Common myeloid progenitor, CD34-positive (primary cell): ENCODE measurements at regions not wholly inside any gene's neighbourhood (a gene's known extent, or its start where the extent isn't known, plus 50 kb on each side); places are given as distances from the start of the nearest gene placed in this dataset.
"Not testable (repeated sequence)": the region's sequence is repeated elsewhere in the genome, so short reads cannot be mapped to it uniquely, and the experiment has no call there.

Experiments
- CTCF ChIA-PET: fragments of 350-600 bp; sonication (Branson Sonifier 250); formaldehyde crosslinking; loops from one replicate; lab custom pipeline; 2021; ENCODE audit warnings: antibody characterized with exemption; lab: Charles Lee
- POLR2A ChIA-PET: fragments of 350-600 bp; sonication (Branson Sonifier 250); formaldehyde crosslinking; loops from one replicate; lab custom pipeline; 2021; ENCODE audit warnings: antibody characterized with exemption; lab: Charles Lee
- DNase-seq, 3 donors: peaks; one replicate each; pipeline versions ENCODE4 v3.0.0 to v3.0.0-alpha.2; 2013
- H3K27ac ChIP-seq, 2 experiments: 1 replicate in 1 of 2; 2 replicates in 1 of 2; pipeline ENCODE4 v1.7.0; 2013; ENCODE audit warnings: inconsistent platforms in 2 of 2, low read length in 2 of 2, mild to moderate bottlenecking in 2 of 2, low read depth in 1 of 2, moderate library complexity in 1 of 2; ENCODE audit not compliant: severe bottlenecking in 2 of 2, insufficient read depth in 1 of 2, poor library complexity in 1 of 2
- H3K27me3 ChIP-seq, 5 experiments: replicated peaks in 2 of 5; 1 replicate in 3 of 5; 2 replicates in 2 of 5; pipeline versions ENCODE4 v1.6.1 to v1.7.0; 2013; ENCODE audit warnings: low read length in 4 of 5, mild to moderate bottlenecking in 2 of 5, moderate library complexity in 2 of 5, inconsistent platforms in 1 of 5; ENCODE audit not compliant: insufficient read depth in 5 of 5, control insufficient read depth in 4 of 5
- H3K36me3 ChIP-seq, 4 experiments: 1 replicate in 2 of 4; 2 replicates in 2 of 4; pipeline versions ENCODE4 v1.6.1 to v1.7.0; 2013; ENCODE audit warnings: low read length in 3 of 4, control low read depth in 1 of 4, mild to moderate bottlenecking in 1 of 4; ENCODE audit not compliant: control insufficient read depth in 4 of 4, insufficient read depth in 4 of 4
- H3K4me1 ChIP-seq, 4 experiments: 1 replicate in 3 of 4; 2 replicates in 1 of 4; pipeline versions ENCODE4 v1.6.1 to v1.7.1; 2013; ENCODE audit warnings: low read length in 3 of 4, mild to moderate bottlenecking in 3 of 4, control low read depth in 1 of 4, inconsistent platforms in 1 of 4, moderate library complexity in 1 of 4; ENCODE audit not compliant: control insufficient read depth in 4 of 4, insufficient read depth in 4 of 4; ENCODE audit errors: control extremely low read depth in 1 of 4
- H3K4me3 ChIP-seq, 7 experiments: 1 replicate in 4 of 7; 2 replicates in 3 of 7; pipeline versions ENCODE4 v1.5.1 to v1.7.0; 2013; ENCODE audit warnings: mild to moderate bottlenecking in 7 of 7, low read length in 6 of 7, moderate library complexity in 6 of 7, inconsistent platforms in 2 of 7, low read depth in 2 of 7, control low read depth in 1 of 7; ENCODE audit not compliant: insufficient read depth in 4 of 7, control insufficient read depth in 1 of 7; ENCODE audit errors: extremely low read depth in 1 of 7
- H3K9me3 ChIP-seq, 5 experiments: 1 replicate in 4 of 5; 2 replicates in 1 of 5; pipeline versions ENCODE4 v1.6.1 to v1.7.1; 2013; ENCODE audit warnings: low read length in 4 of 5, mild to moderate bottlenecking in 2 of 5, inconsistent platforms in 1 of 5, low read depth in 1 of 5, moderate library complexity in 1 of 5; ENCODE audit not compliant: control insufficient read depth in 4 of 5, insufficient read depth in 2 of 5; ENCODE audit errors: control extremely low read depth in 1 of 5
- WGBS: methylation state at CpG from one replicate; pipeline ENCODE4 v1.1.5; 2013; ENCODE audit not compliant: insufficient coverage; 5-methylcytosine and 5-hydroxymethylcytosine counted together

DNA sequence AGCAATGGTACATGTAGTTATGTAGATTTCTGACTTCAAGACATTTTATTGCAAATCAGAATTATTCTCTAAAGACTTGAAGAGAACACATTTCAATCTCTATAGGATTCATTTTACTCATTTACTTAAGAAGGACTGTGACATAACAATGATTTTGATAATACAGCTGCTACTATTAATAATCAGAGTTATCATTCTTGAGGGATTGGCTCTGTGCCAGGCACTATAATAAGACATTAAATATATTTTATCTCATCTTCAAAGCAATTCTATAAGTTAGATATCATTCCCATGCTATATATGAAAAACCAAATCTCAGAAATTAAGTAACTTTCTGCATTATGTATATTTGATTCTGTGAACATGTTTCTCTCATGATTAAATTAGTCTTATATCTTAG, 103.7 kb upstream of the CALCR start:
- CTCF ChIA-PET = no interaction called here
- POLR2A ChIA-PET = no interaction called here
- no peaks in the 10 kb centered on the region for H3K27me3 ChIP-seq
- DNase-seq = no peak
- H3K4me3 ChIP-seq = no peak overlapping the region
- H3K4me1 ChIP-seq = no peaks in the 10 kb centered on the region
- no peak overlapping the region for H3K27ac ChIP-seq
- no peaks in the 10 kb centered on the region for H3K36me3 ChIP-seq
- peaks cover 0 to 3% (median 0%) of the 10 kb centered on the region in 5 experiments for H3K9me3 ChIP-seq

DNA sequence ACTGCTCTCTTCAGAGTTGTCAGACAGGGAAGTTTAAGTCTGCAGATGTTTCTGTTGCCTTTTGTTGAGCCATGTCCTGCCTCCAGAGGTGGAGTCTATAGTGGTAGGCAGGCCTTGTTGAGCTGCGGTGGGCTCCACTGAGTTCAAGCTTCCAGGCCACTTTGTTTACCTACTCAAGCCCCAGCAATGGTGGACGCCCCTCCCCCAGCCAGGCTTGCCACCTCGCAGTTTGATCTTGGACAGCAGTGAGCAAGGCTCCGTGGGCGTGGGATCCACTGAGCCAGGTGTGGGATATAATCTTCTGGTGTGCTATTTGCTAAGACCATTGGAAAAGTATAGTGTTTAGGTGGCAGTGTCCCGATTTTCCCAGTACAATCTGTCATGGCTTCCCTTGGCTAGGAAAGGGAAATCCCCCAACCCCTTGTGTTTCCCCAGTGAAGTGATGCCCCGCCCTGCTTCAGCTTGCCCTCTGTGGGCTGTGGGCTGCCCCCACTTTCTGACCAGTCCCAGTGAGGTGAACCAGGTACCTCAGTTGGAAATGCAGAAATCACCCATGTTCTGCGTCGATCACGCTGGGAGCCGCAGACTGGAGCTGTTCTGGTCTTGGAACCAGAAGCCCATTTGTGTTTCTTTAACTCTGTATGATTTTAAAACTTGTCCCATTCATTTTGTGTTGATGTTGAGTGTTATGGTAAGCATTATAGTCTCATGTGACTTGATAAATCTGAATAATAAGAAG, 89.2 kb upstream of the CALCR start:
- Histone ChIP-seq H3K9me3 (no peaks in the 10 kb centered on the region), H3K27ac (no peak overlapping the region), H3K4me3 (no peak overlapping the region), H3K36me3 (no peaks in the 10 kb centered on the region), H3K27me3 (no peaks in the 10 kb centered on the region), H3K4me1 (no peaks in the 10 kb centered on the region)
- DNase-seq = no peak
- POLR2A ChIA-PET = no interaction called here
- WGBS = 93% methylated on average over 5 of the region's 11 CpGs
- CTCF ChIA-PET = no interaction called here

DNA sequence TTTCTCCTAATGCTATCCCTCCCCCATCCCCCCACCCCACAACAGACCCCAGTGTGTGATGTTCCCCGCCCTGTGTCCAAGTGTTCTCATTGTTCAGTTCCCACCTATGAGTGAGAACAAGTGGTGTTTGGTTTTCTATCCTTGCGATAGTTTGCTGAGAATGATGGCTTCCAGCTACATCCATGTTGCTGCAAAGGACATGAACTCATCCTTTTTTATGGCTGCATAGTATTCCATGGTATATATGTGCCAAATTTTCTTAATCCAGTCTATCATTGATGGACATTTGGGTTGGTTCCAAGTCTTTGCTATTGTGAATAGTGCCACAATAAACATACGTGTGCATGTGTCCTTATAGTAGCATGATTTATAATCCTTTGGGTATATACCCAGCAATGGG, 83.6 kb upstream of the CALCR start:
- POLR2A ChIA-PET, DNase-seq, CTCF ChIA-PET, H3K27ac ChIP-seq, H3K36me3 ChIP-seq, H3K27me3 ChIP-seq, H3K4me1 ChIP-seq, H3K4me3 ChIP-seq, H3K9me3 ChIP-seq: not testable (repeated sequence)
- no CpG with 5 or more reads among the region's 3 CpGs for WGBS

DNA sequence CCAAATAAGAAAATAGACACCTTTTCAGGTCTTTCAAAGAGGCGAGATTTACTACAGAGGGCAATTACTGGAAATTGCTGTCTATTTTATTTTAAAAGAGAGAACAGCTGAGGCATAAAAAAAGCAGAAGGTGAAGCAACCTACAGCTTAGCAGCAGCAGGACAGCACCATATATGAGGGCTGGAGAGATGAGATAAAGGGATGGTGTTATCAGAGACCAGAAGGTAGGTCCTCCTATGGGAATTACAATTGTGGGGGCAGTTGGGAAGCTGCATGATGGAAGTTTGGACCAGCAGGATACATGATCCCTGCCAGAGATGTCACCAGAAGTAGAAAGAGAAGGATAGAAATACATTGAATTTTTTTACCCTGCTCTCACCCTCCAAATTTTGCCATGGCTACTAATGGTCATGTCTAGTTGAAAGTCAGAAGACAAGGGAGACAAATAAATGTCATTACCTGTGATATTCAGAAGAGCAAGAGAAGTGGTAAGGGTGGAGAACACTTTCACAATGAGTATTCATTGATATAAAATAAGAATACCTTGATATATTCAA, 77.2 kb upstream of the CALCR start:
- H3K9me3 ChIP-seq = no peaks in the 10 kb centered on the region
- WGBS = 100% methylated on average over 1 of the region's 1 CpG
- DNase-seq = no peak
- H3K27ac ChIP-seq = no peak overlapping the region
- CTCF ChIA-PET = no interaction called here
- POLR2A ChIA-PET = no interaction called here
- H3K4me1 ChIP-seq = no peaks in the 10 kb centered on the region
- H3K36me3 ChIP-seq = no peaks in the 10 kb centered on the region
- H3K27me3 ChIP-seq = no peaks in the 10 kb centered on the region
- H3K4me3 ChIP-seq = no peak overlapping the region

DNA sequence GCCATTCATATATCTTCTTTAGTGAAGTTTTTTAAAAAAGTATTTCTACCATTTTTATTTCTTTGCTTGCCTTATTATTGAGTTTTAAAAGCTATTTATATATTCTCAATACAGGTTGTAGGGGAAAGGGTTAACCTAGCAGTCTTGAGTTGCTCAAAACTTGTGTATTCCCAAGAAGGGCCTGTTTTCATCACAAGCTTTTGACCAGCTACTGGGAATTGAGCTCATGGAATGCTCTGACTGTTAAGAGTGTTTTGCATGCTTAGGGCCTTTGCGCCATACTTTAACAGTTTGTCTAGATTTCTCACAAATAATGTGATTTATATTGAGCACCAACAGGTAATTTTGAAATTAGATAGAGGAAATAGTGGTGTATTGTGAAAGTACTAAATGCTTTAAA, 72.0 kb upstream of the CALCR start:
- Histone ChIP-seq H3K4me3 (no peak overlapping the region), H3K27me3 (no peaks in the 10 kb centered on the region), H3K36me3 (no peaks in the 10 kb centered on the region), H3K9me3 (no peaks in the 10 kb centered on the region), H3K27ac (no peak overlapping the region), H3K4me1 (no peaks in the 10 kb centered on the region)
- WGBS = no CpG with 5 or more reads among the region's 1 CpG
- no peak for DNase-seq
- ChIA-PET POLR2A (no interaction called here), CTCF (no interaction called here)

DNA sequence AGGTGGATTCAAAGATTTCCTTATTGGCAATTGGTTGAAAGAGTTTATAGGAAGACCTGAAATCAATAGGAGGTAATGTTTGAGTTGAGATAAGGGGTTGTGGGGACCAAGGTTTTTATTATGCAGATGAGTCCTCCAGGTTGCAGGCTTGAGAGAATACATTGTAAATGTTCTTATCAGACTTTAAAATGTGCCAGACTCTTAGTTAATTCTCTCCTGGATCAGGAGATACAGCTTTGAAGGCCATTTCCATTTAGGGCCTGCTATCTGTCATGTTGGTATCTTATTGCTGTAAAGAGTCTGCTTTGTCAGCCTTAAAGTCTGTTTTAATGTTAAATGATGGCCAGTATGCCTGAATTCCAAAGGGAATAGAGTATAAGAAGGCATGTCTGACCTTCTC, 61.8 kb upstream of the CALCR start:
- ChIA-PET CTCF (no interaction called here), POLR2A (no interaction called here)
- H3K4me3 ChIP-seq = no peak overlapping the region
- H3K9me3 ChIP-seq = no peaks in the 10 kb centered on the region
- DNase-seq = no peak
- no peak overlapping the region for H3K27ac ChIP-seq
- H3K27me3 ChIP-seq = no peaks in the 10 kb centered on the region
- H3K36me3 ChIP-seq = no peaks in the 10 kb centered on the region
- no peaks in the 10 kb centered on the region for H3K4me1 ChIP-seq

DNA sequence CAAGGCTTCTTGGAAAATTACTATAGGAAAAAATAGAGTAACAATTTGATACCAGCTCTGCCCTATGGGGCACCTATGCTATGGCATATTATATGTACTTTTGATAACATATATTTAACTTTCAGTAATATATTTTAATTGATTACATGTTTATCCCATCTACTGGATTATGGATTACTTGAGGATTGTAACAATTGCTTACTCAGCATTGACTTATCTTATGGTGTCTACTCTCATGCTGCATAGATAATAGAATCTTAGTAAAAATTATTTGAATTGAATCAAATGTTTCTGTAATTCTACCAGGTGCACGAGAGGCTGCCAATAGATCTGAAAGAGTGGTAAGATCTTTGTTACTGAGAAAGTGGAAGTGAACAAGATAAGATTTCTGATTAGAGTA, 57.8 kb upstream of the CALCR start:
- WGBS = no CpG with 5 or more reads among the region's 1 CpG
- Histone ChIP-seq H3K27ac (no peak overlapping the region), H3K27me3 (no peaks in the 10 kb centered on the region), H3K36me3 (no peaks in the 10 kb centered on the region), H3K4me3 (no peak overlapping the region), H3K4me1 (no peaks in the 10 kb centered on the region), H3K9me3 (peaks cover 0 to under 1% (median 0%) of the 10 kb centered on the region in 5 experiments)
- no peak for DNase-seq
- POLR2A ChIA-PET = no interaction called here
- CTCF ChIA-PET = no interaction called here
